Hepatocyte (in vitro differentiated cells): ENCODE measurements at regions not wholly inside any gene's neighbourhood (a gene's known extent, or its start where the extent isn't known, plus 50 kb on each side); places are given as distances from the start of the nearest gene placed in this dataset. TPM values are rescaled to one million over a fixed set of nuclear protein-coding genes. Genes with fewer than 3 reads are reported as not detected.
A peak's percentile ranks its signal among the peaks of the same experiment; 100 is the strongest.

Experiments used
- DNase-seq: peaks from one replicate; pipeline ENCODE4 v3.0.0-alpha.2; 2016; ENCODE audit warnings: low spot score
- H2AFZ ChIP-seq: fragments of 200-600 bp; sonication (generic); 2 replicates; pipeline ENCODE4 v1.6.0; 2016; ENCODE audit warnings: antibody characterized with exemption, mild to moderate bottlenecking
- H3K27ac ChIP-seq: fragments of 200-600 bp; sonication (generic); 2 replicates; pipeline ENCODE4 v1.5.1; 2016; ENCODE audit warnings: mild to moderate bottlenecking
- H3K27me3 ChIP-seq: fragments of 200-600 bp; sonication (generic); 2 replicates; pipeline ENCODE4 v1.6.1; 2016
- H3K36me3 ChIP-seq: fragments of 200-600 bp; sonication (generic); replicated peaks from 2 replicates; pipeline ENCODE4 v1.5.1; 2016; ENCODE audit warnings: low read depth; ENCODE audit not compliant: insufficient read depth
- H3K4me1 ChIP-seq: fragments of 200-600 bp; sonication (generic); 2 replicates; pipeline ENCODE4 v1.5.1; 2016; ENCODE audit warnings: mild to moderate bottlenecking, moderate library complexity; ENCODE audit not compliant: insufficient read depth
- H3K4me2 ChIP-seq: fragments of 200-600 bp; sonication (generic); 2 replicates; pipeline ENCODE4 v1.6.0; 2016
- H3K4me3 ChIP-seq: fragments of 200-600 bp; sonication (generic); 2 replicates; pipeline ENCODE4 v1.5.1; 2016; ENCODE audit warnings: mild to moderate bottlenecking
- H3K79me2 ChIP-seq: fragments of 200-600 bp; sonication (generic); 2 replicates; pipeline ENCODE4 v1.6.0; 2017; ENCODE audit warnings: mild to moderate bottlenecking
- H3K9me2 ChIP-seq: fragments of 200-600 bp; sonication (generic); replicated peaks from 2 replicates; pipeline ENCODE4 v1.6.0; 2017; ENCODE audit warnings: mild to moderate bottlenecking; ENCODE audit not compliant: insufficient read depth
- H3K9me3 ChIP-seq: fragments of 200-600 bp; sonication (generic); 2 replicates; pipeline ENCODE4 v1.5.1; 2016; ENCODE audit warnings: low read depth, mild to moderate bottlenecking
- H4K20me1 ChIP-seq: fragments of 200-600 bp; sonication (generic); 2 replicates; pipeline ENCODE4 v1.6.0; 2016; ENCODE audit warnings: mild to moderate bottlenecking; ENCODE audit not compliant: insufficient read depth, poor library complexity, severe bottlenecking
- EZH2 ChIP-seq: fragments of 200-600 bp; sonication (generic); IDR thresholded peaks from 2 replicates; pipeline ENCODE4 v1.6.1; 2016; ENCODE audit warnings: antibody characterized with exemption, mild to moderate bottlenecking, borderline replicate concordance
- EZH2phosphoT487 ChIP-seq: fragments of 200-600 bp; sonication (generic); IDR thresholded peaks from one replicate; pipeline ENCODE4 v1.6.1; 2018; ENCODE audit warnings: antibody characterized with exemption, mild to moderate bottlenecking, low read depth, moderate library complexity; ENCODE audit not compliant: unreplicated experiment, severe bottlenecking
- WGBS: methylation state at CpG from one replicate; pipeline ENCODE4 v1.1.6; 2016; ENCODE audit warnings: low lambda C conversion rate; ENCODE audit errors: missing lambda C conversion rate; 5-methylcytosine and 5-hydroxymethylcytosine counted together
- microRNA counts: library from miRNA; unstranded; fragments of <30 nt; microRNA quantifications from one replicate; lab custom pipeline; 2017
- microRNA-seq: library from miRNA; unstranded; fragments of <30 nt; microRNA quantifications from one replicate; pipeline ENCODE4, GENCODE V29; 2017
- small RNA-seq: library from RNA; depleted of rRNA; stranded (forward); fragments of <200 nt; gene quantifications from one replicate; pipeline ENCODE3, GENCODE V24; 2014
- TF ChIP-seq, protein P1 (sequence below): fragments of 200-600 bp; sonication (generic); IDR thresholded peaks from 2 replicates; pipeline ENCODE4 v1.5.1; 2016; ENCODE audit warnings: antibody characterized with exemption, mild to moderate bottlenecking; ENCODE audit not compliant: poor library complexity

GRCh38 chr4:65724973-65725372 is 54.7 kb upstream of the EPHA5 start:
- H3K4me3 ChIP-seq: no peak overlapping the region
- H3K36me3 ChIP-seq: no peaks in the 10 kb centered on the region
- H3K4me2 ChIP-seq: no peak overlapping the region
- 84% methylated on average over 5 of the region's 5 CpGs for WGBS
- no peaks in the 10 kb centered on the region for H3K79me2 ChIP-seq
- TF ChIP-seq, protein P1, sequence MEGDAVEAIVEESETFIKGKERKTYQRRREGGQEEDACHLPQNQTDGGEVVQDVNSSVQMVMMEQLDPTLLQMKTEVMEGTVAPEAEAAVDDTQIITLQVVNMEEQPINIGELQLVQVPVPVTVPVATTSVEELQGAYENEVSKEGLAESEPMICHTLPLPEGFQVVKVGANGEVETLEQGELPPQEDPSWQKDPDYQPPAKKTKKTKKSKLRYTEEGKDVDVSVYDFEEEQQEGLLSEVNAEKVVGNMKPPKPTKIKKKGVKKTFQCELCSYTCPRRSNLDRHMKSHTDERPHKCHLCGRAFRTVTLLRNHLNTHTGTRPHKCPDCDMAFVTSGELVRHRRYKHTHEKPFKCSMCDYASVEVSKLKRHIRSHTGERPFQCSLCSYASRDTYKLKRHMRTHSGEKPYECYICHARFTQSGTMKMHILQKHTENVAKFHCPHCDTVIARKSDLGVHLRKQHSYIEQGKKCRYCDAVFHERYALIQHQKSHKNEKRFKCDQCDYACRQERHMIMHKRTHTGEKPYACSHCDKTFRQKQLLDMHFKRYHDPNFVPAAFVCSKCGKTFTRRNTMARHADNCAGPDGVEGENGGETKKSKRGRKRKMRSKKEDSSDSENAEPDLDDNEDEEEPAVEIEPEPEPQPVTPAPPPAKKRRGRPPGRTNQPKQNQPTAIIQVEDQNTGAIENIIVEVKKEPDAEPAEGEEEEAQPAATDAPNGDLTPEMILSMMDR: no peak
- no peak for TF ChIP-seq EZH2phosphoT487
- no peak for TF ChIP-seq EZH2
- no peaks in the 10 kb centered on the region for H3K4me1 ChIP-seq
- H4K20me1 ChIP-seq: no peaks in the 10 kb centered on the region
- no peaks in the 10 kb centered on the region for H3K9me3 ChIP-seq
- H3K27me3 ChIP-seq: no peaks in the 10 kb centered on the region
- H3K9me2 ChIP-seq: no peaks in the 10 kb centered on the region
- H2AFZ ChIP-seq: no peak overlapping the region
- no peak overlapping the region for H3K27ac ChIP-seq
- DNase-seq: no peak

MicroRNAs in the stretch of these regions (microRNA counts, 767-probe panel; counts per million panel counts)
- not detected for microRNA hsa-miR-1269a (lab: Ali Mortazavi, UCI)

Small RNA genes lying in the stretch of these regions (microRNA-seq; reads per million reads assigned to microRNA genes)
- gene MIR1269A: 55.5 reads per million, percentile 54 among the genes with 10 or more reads in this experiment

Small RNA genes lying in the stretch of these regions (small RNA-seq; reads per million reads assigned to genes)
- gene MIR1269A (3.8 reads per million, percentile 92 among the genes with 10 or more reads in this experiment), gene RNU2-40P (not detected), gene RNU6-699P (not detected)
